NCI-H524 treated with DMSO at 0.1 percent for 48 hours (cell line): ENCODE measurements at regions not wholly inside any gene's neighbourhood (a gene's known extent, or its start where the extent isn't known, plus 50 kb on each side); places are given as distances from the start of the nearest gene placed in this dataset.

Experiments
- DNase-seq: peaks from one replicate; lab custom pipeline; 2025; lab: John Stamatoyannopoulos, UW

- DNase-seq = no peak
Observed at GRCh38 chr2:239670463-239671120, 269.8 kb upstream of the HDAC4 start.

- DNase-seq = no peak
Observed at GRCh38 chr2:239669899-239670460, 269.2 kb upstream of the HDAC4 start.

- DNase-seq = no peak
Observed at GRCh38 chr2:239669181-239669898, 268.5 kb upstream of the HDAC4 start.

- DNase-seq = no peak
Observed at GRCh38 chr2:239668651-239669050, 267.8 kb upstream of the HDAC4 start.

GRCh38 chr2:239668042-239668441 lies 267.2 kb upstream of the HDAC4 start:
- DNase-seq = no peak

GRCh38 chr2:239667431-239667985 lies 266.7 kb upstream of the HDAC4 start:
- DNase-seq = no peak

GRCh38 chr2:239666855-239667376 lies 266.1 kb upstream of the HDAC4 start:
- DNase-seq = no peak

- DNase-seq = no peak
Observed at GRCh38 chr2:239666053-239666854, 265.4 kb upstream of the HDAC4 start.

- DNase-seq = no peak
Observed at GRCh38 chr2:239664216-239664810, 263.5 kb upstream of the HDAC4 start.

GRCh38 chr2:239663364-239663924 lies 262.6 kb upstream of the HDAC4 start:
- DNase-seq = no peak

- DNase-seq = no peak
Observed at GRCh38 chr2:239662413-239663120, 261.7 kb upstream of the HDAC4 start.

- DNase-seq = no peak
Observed at GRCh38 chr2:239661334-239662312, 260.8 kb upstream of the HDAC4 start.

- no peak for DNase-seq
Observed at GRCh38 chr2:239660390-239661230, 259.8 kb upstream of the HDAC4 start.

- DNase-seq = no peak
Observed at GRCh38 chr2:239657992-239658391, 257.2 kb upstream of the HDAC4 start.

GRCh38 chr2:239657236-239657635 lies 256.4 kb upstream of the HDAC4 start:
- DNase-seq = no peak

GRCh38 chr2:239654266-239654665 lies 253.4 kb upstream of the HDAC4 start:
- DNase-seq = no peak

GRCh38 chr2:239651859-239652258 lies 251.0 kb upstream of the HDAC4 start:
- no peak for DNase-seq

GRCh38 chr2:239650674-239651073 lies 249.9 kb upstream of the HDAC4 start:
- no peak for DNase-seq
